Mucosa of descending colon (tissue), 3 donors: ENCODE measurements at regions not wholly inside any gene's neighbourhood (a gene's known extent, or its start where the extent isn't known, plus 50 kb on each side); places are given as distances from the start of the nearest gene placed in this dataset.

ENCODE experiments used
- ATAC-seq: fragments of 200-7000 bp; cut with Tn5 transposase; one replicate; pipeline ENCODE4 v1.9.1; 2020; ENCODE audit warnings: mild to moderate bottlenecking, moderate library complexity
- DNase-seq, 3 donors: peaks; one replicate each; pipeline ENCODE4 v3.0.0-alpha.2; 2020
- H3K36me3 ChIP-seq: fragments of 200-600 bp; one replicate; pipeline ENCODE4 v1.8.0; 2021; ENCODE audit warnings: low read depth, mild to moderate bottlenecking
- H3K4me1 ChIP-seq: fragments of 200-600 bp; one replicate; pipeline ENCODE4 v1.8.0; 2021; ENCODE audit warnings: low read depth, mild to moderate bottlenecking
- H3K4me3 ChIP-seq: fragments of 200-600 bp; one replicate; pipeline ENCODE4 v1.8.0; 2021; ENCODE audit warnings: mild to moderate bottlenecking
- H3K9me3 ChIP-seq: fragments of 200-600 bp; one replicate; pipeline ENCODE4 v1.8.0; 2021; ENCODE audit warnings: mild to moderate bottlenecking
- intact Hi-C, 2 donors: fragments of 100-400 bp; cut with DNase I in 1 of 2; cut with micrococcal nuclease in 1 of 2; formaldehyde crosslinking; loops; one replicate each; pipeline versions ENCODE4 v1.11.0 to v1.11.1; 2022; cut with DNase I, micrococcal nuclease
- TF ChIP-seq, protein P1 (sequence below): fragments of 200-600 bp; IDR thresholded peaks from one replicate; pipeline ENCODE4 v1.8.0; 2022; ENCODE audit warnings: antibody characterized with exemption, mild to moderate bottlenecking
- donor health status: DM: no; HTN: no; CAD: no; lungs with moderate emphysema.
- donor health status: DM: no; HTN: no; CAD: no.
- donor health status: DM: no; HTN: yes; CAD: no.

DNA sequence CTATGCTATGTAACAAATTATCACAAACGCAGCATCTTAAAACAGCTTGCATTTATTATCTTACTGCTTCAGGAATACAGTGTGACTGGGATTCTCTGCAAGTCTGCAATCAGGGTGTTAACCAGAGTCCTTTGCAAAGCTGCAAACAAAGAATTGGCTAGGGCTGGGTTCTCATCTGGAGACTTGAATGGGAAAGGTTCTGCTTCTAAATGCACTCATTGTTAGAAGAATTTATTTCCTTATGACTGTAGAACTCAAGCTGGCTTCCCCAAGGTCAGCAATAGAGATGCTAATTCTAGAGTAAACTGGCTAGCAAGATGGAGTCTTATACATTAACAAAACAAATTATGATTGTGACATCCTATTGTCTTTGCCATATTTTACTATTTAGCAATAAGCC is 673.7 kb downstream of the DIPK2A start:
- no peaks in the 10 kb centered on the region for H3K36me3 ChIP-seq
- intact Hi-C loops: no loop called here
- DNase-seq (no peak), ATAC-seq (no peak)
- H3K9me3 ChIP-seq: no peaks in the 10 kb centered on the region
- H3K4me1 ChIP-seq: no peaks in the 10 kb centered on the region
- TF ChIP-seq, protein P1, sequence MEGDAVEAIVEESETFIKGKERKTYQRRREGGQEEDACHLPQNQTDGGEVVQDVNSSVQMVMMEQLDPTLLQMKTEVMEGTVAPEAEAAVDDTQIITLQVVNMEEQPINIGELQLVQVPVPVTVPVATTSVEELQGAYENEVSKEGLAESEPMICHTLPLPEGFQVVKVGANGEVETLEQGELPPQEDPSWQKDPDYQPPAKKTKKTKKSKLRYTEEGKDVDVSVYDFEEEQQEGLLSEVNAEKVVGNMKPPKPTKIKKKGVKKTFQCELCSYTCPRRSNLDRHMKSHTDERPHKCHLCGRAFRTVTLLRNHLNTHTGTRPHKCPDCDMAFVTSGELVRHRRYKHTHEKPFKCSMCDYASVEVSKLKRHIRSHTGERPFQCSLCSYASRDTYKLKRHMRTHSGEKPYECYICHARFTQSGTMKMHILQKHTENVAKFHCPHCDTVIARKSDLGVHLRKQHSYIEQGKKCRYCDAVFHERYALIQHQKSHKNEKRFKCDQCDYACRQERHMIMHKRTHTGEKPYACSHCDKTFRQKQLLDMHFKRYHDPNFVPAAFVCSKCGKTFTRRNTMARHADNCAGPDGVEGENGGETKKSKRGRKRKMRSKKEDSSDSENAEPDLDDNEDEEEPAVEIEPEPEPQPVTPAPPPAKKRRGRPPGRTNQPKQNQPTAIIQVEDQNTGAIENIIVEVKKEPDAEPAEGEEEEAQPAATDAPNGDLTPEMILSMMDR: no peak
- H3K4me3 ChIP-seq: no peak overlapping the region

GRCh38 chr3:144650380-144650779 is 678.8 kb downstream of the DIPK2A start:
- Histone ChIP-seq H3K4me3 (no peak overlapping the region), H3K4me1 (no peaks in the 10 kb centered on the region), H3K9me3 (no peaks in the 10 kb centered on the region), H3K36me3 (no peaks in the 10 kb centered on the region)
- ATAC-seq (no peak), DNase-seq (no peak)
- intact Hi-C loops: no loop called here
- TF ChIP-seq, protein P1: no peak

DNA sequence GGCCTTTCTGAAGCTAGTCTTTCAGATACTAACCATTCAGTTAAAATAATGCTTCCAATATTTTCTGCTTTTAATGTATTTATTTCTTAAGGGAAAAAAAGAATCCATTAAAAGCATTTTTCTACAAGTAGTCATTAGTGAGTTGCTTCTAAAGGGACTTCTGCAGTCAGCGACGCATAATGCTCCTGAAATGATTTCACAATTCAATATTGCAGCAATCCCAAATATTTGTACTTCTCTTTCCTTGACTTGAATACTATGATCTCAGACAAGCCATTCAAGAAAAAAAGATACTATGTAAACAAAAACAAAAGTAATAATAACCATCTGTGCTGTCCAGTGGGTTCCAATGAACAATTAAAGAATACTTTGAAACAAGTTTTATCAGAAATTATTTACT is 681.0 kb downstream of the DIPK2A start:
- Histone ChIP-seq H3K4me3 (no peak overlapping the region), H3K9me3 (no peaks in the 10 kb centered on the region), H3K36me3 (no peaks in the 10 kb centered on the region), H3K4me1 (no peaks in the 10 kb centered on the region)
- intact Hi-C loops: no loop called here
- ATAC-seq (no peak), DNase-seq (no peak)
- TF ChIP-seq, protein P1: no peak

DNA sequence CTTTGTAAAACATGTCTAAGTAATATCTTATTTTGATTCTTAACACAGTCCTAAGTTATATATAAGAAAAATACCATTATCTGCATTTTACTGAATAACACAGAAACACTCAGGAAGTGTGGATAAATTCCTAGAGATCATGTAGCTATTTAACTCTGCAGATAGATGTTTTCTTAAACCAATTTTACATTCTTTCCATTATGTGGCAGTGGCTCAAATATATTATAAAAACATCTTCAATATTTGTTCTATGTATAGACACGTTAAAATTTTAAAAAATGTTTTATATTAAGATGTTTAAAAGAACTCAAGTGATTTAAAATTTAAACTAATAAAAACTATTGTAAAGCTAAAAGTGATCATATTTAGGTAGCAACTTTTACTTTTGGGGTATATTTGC is 683.8 kb downstream of the DIPK2A start:
- TF ChIP-seq, protein P1: no peak
- no peaks in the 10 kb centered on the region for H3K4me1 ChIP-seq
- H3K4me3 ChIP-seq: no peak overlapping the region
- no peaks in the 10 kb centered on the region for H3K36me3 ChIP-seq
- no peak for ATAC-seq
- H3K9me3 ChIP-seq: no peaks in the 10 kb centered on the region
- intact Hi-C loops: no loop called here
- DNase-seq: no peak

DNA sequence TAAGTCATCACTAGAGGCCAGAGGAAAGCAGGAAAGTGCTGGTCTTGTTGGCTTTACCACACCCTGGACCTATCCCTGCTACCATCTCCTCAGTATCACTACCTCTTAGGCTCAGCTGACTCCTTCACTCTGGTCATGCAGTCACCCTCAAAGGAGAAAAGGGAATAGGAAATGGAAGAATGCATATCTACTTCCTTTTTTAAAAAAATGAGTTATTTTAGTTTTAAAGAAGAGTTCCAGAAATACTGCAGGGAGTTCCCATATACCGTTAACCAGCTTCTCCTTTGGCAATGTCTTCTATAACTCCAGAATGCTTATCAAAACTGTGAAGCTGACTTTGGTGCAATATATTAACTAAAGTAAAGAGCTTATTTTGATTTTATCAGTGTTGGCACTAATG is 688.6 kb downstream of the DIPK2A start:
- Histone ChIP-seq H3K4me3 (no peak overlapping the region), H3K4me1 (no peaks in the 10 kb centered on the region), H3K36me3 (no peaks in the 10 kb centered on the region), H3K9me3 (peaks cover 7% of the 10 kb centered on the region)
- intact Hi-C loops: no loop called here
- DNase-seq (peak in 1 of 3 donors; percentile 1), ATAC-seq (peak; percentile 19)
- TF ChIP-seq, protein P1: no peak

GRCh38 chr3:144662729-144663128 is 691.1 kb downstream of the DIPK2A start:
- no peaks in the 10 kb centered on the region for H3K36me3 ChIP-seq
- intact Hi-C loops: no loop called here
- DNase-seq (no peak), ATAC-seq (no peak)
- no peaks in the 10 kb centered on the region for H3K4me1 ChIP-seq
- TF ChIP-seq, protein P1: no peak
- H3K9me3 ChIP-seq: peaks cover 20% of the 10 kb centered on the region
- no peak overlapping the region for H3K4me3 ChIP-seq
